ENCODE measurements at regions not wholly inside any gene's neighbourhood (a gene's known extent, or its start where the extent isn't known, plus 50 kb on each side); places are given as distances from the start of the nearest gene placed in this dataset.

- Histone ChIP-seq H4K8ac (ENCODE audit: low read depth in 2 of 2, low read length in 2 of 2) (no peak overlapping the region), H4K20me1 (ENCODE audit: insufficient read depth, low read length) (no peaks in the 10 kb centered on the region), H3K9ac (ENCODE audit: low read depth, low read length) (no peak overlapping the region), H3K27me3 (ENCODE audit: control insufficient read depth, insufficient read depth, low read length) (no peaks in the 10 kb centered on the region), H3K79me1 (ENCODE audit: low read depth in 1 of 2, low read length in 2 of 2) (no peaks in the 10 kb centered on the region), H3K27ac (ENCODE audit: insufficient read depth, low read length) (no peak overlapping the region), H2BK120ac (ENCODE audit: low read depth, low read length) (no peak overlapping the region), H3K4me2 (ENCODE audit: low read depth, low read length) (no peak overlapping the region), H3K4me3 (ENCODE audit: insufficient read depth, low read depth, low read length) (no peak overlapping the region), H4K91ac (ENCODE audit: insufficient read depth, low read depth, low read length) (no peak overlapping the region), H2BK15ac (ENCODE audit: low read depth, low read length) (no peak overlapping the region), H2AK5ac (ENCODE audit: low read depth, low read length) (no peak overlapping the region), H3K23ac (ENCODE audit: low read depth, low read length) (no peak overlapping the region), H3K4ac (ENCODE audit: low read depth, low read length) (no peak overlapping the region), H2AFZ (replicated peaks; ENCODE audit: low read length, poor library complexity) (no peak overlapping the region), H3K56ac (ENCODE audit: extremely low read depth, insufficient read depth, low read length) (no peak overlapping the region), H3K9me1 (ENCODE audit: insufficient read depth, low read length) (no peaks in the 10 kb centered on the region), H4K5ac (ENCODE audit: low read depth, low read length) (no peak overlapping the region), H2BK20ac (ENCODE audit: low read depth, low read length) (no peak overlapping the region), H3K14ac (replicated peaks; ENCODE audit: low read depth, low read length) (no peak overlapping the region), H2BK5ac (ENCODE audit: low read depth, low read length, poor library complexity, severe bottlenecking) (no peak overlapping the region), H3K9me3 (ENCODE audit: control insufficient read depth, insufficient read depth, low read length) (no peaks in the 10 kb centered on the region), H3K18ac (ENCODE audit: low read depth, low read length) (no peak overlapping the region), H3K4me1 (ENCODE audit: control insufficient read depth, insufficient read depth, low read length) (no peaks in the 10 kb centered on the region), H3K36me3 (ENCODE audit: control insufficient read depth, insufficient read depth, low read length) (no peaks in the 10 kb centered on the region), H2AK9ac (replicated peaks; ENCODE audit: low read depth, low read length, poor library complexity) (no peak overlapping the region)
- ATAC-seq (ENCODE audit: low read depth) (no peak), DNase-seq (no peak)
- TF ChIP-seq MAFK (IDR thresholded peaks at IDR 0.05; ENCODE audit: low read depth, low read length) (no peak), CTCF (conservative IDR thresholded peaks at IDR 0.05; ENCODE audit: low read depth, low read length) (no peak), POLR2A (IDR thresholded peaks at IDR 0.05; ENCODE audit: low read depth, low read length) (no peak), BHLHE40 (IDR thresholded peaks at IDR 0.05; ENCODE audit: low read depth, low read length) (no peak), SMC3 (IDR thresholded peaks at IDR 0.05; ENCODE audit: low read depth, low read length) (no peak), RAD21 (IDR thresholded peaks at IDR 0.05; ENCODE audit: low read length) (no peak), MAZ (IDR thresholded peaks at IDR 0.05; ENCODE audit: borderline replicate concordance, low read depth, low read length) (no peak), ELK1 (IDR thresholded peaks at IDR 0.05; ENCODE audit: borderline replicate concordance, low read depth, low read length) (no peak), NFE2L2 (IDR thresholded peaks at IDR 0.05; ENCODE audit: low read depth, low read length) (no peak), CEBPB (IDR thresholded peaks at IDR 0.05; ENCODE audit: low read depth, low read length) (no peak), RCOR1 (IDR thresholded peaks at IDR 0.05; ENCODE audit: insufficient replicate concordance, low read length) (no peak), USF2 (IDR thresholded peaks at IDR 0.05; ENCODE audit: low read depth, low read length) (no peak), FOS (IDR thresholded peaks at IDR 0.05; ENCODE audit: low read depth, low read length) (no peak), CHD1 (IDR thresholded peaks at IDR 0.05; ENCODE audit: low read depth, low read length) (no peak), MXI1 (IDR thresholded peaks at IDR 0.05; ENCODE audit: borderline replicate concordance, low read depth, low read length) (no peak)
- WGBS, 2 experiments (ENCODE audit: extremely low coverage in 2 of 2, insufficient read length in 1 of 2) = 83% methylated on average over 1 of the region's 1 CpG; no CpG with 5 or more reads in 1 of the 2 experiments
- intact Hi-C loops (cut with micrococcal nuclease) (no loop called here), in situ Hi-C loops (cut with MboI; ENCODE audit: low sequenced_read_pairs) (no loop called here), dilution Hi-C loops (cut with HindIII; ENCODE audit: low sequenced_read_pairs, unreplicated experiment) (no loop called here)
- POLR2A ChIA-PET (ENCODE audit: unreplicated experiment) = no interaction called here
- CTCF ChIA-PET = interaction anchor here (0.6 kb wide), 1 partner anchor 16 kb away, joined by 3 read pairs; no protein-coding TSS in a partner anchor
- BruUV-seq (replicated peaks) = no TSS peak
These were observed 964.7 kb downstream of the PCDH19 start for GRCh38 chrX:99445336-99445735.

All from IMR-90 (cell line).